SIG-M5 treated with dmso at 0.1 percent for 504 hours (cell line): ENCODE measurements at regions not wholly inside any gene's neighbourhood (a gene's known extent, or its start where the extent isn't known, plus 50 kb on each side); places are given as distances from the start of the nearest gene placed in this dataset.
"Not testable (repeated sequence)": the region's sequence is repeated elsewhere in the genome, so short reads cannot be mapped to it uniquely, and the experiment has no call there.

Source experiments
- DNase-seq: peaks from one replicate; lab custom pipeline; 2025; ENCODE audit not compliant: unreplicated experiment; lab: John Stamatoyannopoulos, UW

DNA sequence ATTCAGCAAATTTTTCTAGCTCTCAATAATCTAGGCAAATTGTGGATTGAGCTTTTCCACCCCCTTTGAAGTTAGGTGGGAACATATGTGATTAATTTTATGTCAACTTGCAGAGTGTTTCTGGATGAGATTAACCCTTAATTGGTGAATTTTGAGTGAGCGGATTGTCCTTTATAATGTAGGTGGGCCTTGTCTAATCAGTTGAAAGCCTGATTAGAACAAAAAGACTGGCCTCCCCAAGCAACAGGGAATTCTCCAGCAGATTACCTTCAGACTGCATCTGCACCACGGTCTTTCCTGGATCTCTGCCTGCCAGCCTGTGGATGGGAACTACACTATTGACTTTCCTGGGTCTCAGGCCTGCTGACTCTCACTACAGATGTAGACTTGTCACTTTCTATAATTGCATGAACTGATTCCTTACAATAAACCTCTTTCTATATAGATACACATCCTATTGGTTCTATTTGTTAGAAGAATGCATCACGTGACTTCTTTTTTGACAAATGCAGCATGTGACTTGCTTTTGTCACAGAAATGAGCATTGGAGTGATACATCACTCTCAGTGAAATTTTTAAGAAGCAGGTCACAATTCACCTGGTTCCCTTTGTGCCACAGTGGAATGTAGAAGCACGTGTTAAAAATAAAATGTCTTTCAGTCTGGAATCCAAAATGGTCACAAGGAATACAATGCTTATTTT, 1038.3 kb downstream of the CDH11 start:
- DNase-seq = no peak

DNA sequence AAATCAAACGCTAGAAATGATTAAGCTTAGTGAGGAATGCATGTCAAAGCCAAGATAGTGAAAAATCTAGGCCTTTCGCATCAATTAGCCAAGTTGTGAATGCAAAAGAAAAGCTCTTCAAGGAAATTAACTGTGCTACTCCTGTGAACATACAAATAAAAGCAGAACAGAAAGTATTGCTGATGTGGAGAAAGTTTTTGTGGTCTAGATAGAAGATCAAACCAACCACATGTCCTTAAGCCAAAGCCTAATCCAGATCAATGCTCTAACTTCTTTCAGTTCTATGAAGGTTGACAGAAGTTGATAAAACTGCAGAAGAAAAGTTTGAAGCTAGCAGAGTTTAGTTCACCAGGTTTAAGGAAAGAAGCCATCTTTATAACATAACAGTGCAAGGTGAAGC, 1044.6 kb downstream of the CDH11 start:
- DNase-seq = no peak

DNA sequence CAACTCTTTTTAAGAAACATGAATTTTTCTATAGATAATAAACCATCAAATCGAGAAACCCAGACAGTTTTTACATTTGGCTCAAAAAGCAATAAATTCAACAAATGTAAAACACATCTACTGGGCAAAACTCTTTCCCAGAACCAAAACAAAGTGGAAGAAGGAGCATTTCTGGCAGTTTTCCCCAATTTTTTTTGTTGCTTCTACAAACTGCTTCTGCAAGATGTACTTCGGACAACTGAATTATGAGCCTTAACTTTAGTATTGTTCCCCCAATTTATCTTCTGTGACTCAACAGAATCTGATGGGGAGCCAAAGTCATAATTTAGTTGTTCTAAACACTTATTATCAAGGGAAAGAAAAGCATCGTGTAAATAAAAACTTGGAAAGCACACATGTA, 1047.2 kb downstream of the CDH11 start:
- no peak for DNase-seq

DNA sequence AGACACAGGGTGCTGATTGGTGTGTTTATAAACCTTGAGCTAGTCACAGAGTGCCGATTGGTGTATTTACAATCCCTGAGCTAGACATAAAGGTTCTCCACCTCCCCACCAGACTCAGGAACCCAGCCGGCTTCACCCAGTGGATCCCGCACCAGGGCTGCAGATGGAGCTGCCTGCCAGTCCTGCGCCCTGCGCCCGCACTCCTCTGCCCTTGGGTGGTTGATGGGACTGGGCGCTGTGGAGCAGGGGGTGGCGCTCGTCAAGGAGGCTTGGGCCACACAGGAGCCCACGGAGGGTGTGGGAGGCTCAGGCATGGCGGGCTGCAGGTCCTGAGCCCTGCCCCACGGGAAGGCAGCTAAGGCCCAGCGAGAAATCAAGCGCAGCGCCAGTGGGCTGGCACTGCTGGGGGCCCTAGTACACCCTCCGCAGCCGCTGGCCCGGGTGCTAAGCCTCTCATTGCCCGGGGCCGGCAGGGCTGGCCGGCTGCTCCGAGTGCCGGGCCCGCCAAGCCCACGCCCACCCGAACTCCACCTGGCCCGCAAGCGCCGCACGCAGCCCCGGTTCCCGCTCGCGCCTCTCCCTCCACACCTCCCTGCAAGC, 1049.6 kb downstream of the CDH11 start:
- not testable (repeated sequence) for DNase-seq

DNA sequence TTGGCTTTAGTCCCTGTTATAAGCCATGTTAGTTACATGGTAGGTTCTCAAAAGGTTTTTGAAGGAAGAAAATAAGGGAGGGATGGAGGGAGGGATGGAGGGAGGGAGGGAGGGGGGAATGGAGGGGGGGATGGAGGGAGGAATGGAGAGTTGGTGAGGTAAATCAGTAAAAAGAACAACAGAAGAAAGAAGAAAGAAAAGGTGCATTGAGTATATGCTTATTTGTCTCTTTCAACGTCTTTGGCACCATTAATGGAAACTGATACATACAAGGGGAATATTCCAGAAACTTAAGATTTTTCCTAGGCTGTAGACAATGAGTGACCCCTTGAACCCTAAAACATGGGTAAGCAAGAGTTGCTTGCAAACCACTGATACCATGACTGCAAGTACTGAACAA, 1056.3 kb downstream of the CDH11 start:
- no peak for DNase-seq

DNA sequence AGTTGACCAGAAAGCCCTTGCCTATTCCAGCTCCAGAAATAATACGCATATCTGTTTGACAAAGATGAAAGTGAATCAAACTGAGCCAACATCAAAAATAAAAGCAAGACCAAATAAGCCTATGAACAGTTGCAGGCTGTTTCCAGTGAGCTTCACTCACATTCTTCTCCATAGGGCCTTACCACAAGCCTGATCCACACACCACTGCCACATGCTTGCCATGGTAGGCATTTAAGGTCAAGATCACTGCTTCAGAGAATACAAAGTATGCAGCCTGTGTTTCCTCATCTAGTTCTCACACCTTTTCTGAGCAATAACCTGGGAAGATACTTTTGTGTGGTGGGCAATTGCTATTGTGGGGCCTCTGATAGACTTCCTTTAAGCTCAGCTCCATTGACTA, 1060.2 kb downstream of the CDH11 start:
- DNase-seq = no peak

DNA sequence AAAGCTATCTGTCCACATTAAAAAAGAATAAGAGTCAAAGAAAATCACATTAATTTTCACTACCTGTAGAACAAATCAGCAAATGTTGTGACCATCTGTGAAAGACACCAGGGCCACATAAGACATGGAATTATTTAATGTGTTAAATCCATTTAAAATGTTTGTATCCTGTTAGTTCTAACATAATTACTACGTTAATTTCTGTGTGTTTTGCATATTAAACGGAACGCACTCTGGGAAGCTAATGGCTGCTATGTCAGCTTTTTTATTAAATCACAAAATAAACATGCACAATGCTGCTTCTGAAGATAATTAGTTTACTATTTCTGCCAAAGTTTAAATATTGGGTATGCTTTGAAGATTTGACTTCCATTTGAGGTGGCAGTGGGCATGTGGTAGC, 1061.2 kb downstream of the CDH11 start:
- DNase-seq = no peak

DNA sequence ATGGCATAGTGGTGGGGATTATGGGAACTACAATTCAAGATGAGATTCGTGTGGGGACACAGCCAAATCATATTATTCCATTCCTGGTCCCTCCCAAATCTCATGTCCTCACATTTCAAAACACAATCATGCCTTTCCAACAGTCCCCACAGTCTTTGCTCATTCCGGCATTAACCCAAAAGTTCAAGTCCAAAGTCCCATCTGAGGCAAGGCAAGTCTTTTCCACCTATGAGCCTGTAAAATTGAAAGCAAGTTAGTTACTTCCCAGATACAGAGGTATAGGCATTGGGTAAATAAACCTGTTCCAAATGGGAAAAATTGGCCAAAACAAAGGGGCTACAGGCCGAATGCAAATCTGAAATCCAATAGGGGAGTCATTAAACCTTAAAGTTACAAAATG, 1063.2 kb downstream of the CDH11 start:
- no peak for DNase-seq

DNA sequence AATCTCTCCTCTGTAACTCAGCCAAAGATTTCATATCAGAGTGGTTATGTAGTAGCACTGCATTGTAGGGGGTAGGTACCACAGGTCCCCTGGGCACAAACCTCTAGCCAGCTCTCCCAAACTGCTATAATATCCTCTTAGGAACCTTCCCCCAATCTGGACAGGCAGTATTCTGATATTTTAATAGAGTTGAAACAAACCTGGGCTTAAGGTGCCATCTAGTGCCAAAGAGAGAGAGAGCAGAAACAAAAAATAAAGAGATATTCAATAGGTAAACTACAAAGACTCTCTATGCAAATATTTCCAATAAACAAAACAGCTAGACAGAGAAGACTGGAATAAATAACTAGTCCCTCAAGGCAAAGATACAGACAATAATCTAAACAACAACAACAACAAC, 1070.0 kb downstream of the CDH11 start:
- DNase-seq = no peak

DNA sequence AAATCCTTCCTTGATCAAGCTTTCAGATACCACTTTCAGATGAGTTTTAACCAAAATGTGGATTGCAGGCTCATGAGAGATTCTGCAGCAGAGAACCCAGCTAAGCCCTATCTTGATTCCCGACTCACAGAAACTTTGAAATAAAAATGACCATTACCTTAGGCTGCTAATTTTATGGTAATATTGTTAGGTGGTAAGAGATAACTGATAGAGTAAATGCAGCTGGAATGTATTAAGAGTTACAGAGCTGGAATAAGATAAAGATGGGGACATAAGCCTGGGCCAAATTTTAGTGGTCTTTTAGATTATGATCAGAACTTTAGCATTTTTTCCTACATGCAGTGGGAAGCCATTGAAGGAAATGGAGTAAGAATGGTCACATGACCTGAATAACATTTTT, 1074.0 kb downstream of the CDH11 start:
- DNase-seq = no peak

DNA sequence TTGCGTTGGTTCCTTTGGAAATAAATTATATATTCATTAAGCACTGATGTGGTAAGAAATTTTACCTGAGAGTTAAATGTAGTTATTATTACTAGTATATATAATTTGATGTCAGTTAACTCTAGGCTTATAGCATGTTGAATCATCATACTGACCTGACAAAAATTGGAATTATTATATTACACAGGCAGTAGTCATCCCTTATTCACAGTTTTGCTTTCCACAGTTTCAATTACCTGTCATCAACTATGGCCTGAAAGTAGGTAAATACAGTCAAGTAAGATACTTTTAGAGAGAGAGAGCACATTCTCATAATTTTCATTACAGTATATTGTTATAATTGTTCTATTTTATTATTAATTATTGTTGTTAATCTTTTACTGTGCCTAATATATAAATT, 1074.7 kb downstream of the CDH11 start:
- no peak for DNase-seq

DNA sequence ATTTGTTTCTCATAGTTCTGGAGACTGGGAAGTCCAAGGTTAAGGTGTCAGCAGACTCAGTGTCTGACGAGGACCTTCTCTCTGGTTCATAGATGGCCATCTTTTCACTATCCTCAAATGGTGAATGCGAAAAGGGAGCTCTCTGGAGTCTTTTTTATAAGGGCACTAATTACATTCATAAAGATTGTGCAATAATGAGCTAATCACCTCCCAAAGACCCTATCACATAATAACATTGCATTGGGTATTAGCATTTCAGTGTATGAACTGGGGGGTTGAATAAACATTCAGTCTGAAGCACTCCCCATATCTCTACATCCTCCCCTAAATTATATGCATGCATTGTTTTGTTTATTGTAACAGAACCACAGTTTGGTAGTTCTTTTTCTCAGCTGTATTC, 1086.5 kb downstream of the CDH11 start:
- no peak for DNase-seq

DNA sequence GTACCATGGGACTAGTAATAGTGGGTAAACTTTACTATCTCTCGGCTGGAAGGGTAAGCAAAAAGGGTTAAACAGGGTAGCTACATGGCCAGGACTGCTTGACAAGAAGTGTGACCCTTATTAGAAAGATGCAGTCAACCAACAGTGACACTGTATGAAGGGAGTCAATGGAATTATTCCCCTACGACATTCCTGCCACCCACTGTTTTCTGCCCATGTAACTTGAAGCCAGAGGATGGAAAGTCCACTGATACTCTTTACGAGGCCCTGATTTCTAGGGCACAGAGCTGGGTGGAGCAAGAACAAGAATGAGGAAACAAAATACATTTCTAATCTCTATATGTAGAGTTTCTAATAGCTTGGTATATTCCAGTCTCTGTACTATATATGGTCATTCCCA, 1102.5 kb downstream of the CDH11 start:
- DNase-seq = no peak

DNA sequence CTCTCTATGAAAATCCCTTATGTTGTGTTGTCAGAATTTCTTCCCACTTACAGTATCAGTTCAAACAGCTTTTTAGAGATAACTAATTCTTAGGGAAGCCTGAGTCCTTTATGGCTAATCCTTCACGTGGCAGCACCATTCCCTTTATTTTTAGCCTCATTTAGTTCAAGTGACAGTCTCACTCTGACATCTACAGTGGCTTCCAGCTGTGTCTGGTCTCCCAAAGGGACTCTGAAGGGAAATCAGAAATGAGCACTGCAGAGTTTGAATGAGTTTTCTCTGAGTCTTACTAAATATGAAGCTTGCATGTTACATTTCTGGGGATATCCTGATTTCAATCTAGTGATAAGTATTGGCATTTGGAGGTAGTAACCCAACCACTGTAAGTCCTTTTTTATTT, 1104.1 kb downstream of the CDH11 start:
- no peak for DNase-seq

DNA sequence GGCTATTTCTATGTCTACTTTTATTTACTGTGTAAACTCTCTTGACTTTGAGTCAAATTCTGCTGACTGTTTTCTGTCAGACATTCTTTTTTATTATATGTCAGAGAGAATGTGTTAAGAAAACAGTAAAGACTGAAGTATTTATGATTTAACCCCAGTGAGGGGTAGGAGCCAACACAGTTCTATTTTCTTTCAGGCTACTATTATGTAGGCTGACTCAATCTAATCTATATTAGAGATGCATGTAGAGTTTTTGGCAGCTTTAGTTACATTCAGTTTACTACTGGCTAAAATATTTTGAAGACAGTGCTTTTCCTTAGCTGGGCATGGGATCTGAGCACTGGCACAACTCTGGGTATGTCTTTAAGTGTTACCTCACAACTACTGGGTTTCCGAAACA, 1108.0 kb downstream of the CDH11 start:
- no peak for DNase-seq

DNA sequence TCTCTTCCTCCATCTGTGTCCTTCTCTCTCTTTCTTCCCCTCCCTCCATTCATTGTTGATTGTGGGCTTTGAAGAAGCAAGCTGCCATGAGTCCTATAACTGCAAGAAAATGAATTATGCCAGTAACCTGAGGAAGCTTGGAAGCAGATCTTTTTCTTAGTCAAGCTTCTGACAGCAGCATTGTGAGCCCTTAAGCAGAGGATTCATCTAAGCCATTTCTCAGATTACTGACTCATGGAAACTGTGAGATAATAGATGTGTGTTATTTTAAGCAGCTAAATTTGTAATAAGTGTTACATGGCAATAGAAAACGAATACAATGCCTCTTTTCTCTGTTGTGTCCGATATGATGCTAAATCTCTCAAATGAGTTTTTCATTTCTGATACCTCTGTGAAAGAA, 1109.7 kb downstream of the CDH11 start:
- DNase-seq = no peak

DNA sequence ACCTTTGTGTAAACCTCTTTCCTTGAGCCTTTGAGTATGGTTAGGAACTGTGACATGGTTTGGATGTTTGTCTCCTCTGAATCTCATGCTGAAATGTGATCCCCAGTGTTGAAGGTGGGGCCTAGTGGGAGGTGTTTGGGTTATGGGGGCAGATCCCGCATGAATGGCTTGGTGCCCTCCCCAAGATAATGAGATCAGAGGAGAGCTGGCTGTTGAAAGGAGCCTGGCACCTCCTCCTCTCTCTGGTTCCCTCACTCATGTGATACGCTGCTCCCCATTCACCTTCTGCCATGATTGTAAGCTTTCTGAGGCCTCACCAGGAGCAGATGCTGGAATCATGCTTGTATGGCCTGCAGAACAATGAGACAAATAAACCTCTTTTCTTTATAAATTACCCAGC, 1110.2 kb downstream of the CDH11 start:
- DNase-seq = no peak

DNA sequence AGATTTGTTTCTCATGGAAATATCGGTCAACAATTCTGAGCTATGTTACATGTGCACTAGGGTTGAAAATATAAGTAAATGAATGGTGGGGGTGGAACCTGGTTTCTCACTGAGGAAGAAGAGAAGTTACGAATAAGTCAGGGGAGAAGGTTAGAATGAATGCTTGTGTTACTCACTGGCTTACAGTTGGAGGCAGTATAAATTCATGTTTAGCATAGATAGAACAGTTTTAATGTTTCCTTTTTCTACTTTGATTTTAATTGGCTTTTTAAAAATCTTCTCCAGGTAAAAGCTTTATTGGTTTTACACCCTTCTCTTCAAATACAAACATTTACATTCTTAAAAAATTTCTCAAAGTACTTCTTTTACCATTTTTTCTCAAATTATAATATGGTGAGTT, 1113.7 kb downstream of the CDH11 start:
- no peak for DNase-seq

DNA sequence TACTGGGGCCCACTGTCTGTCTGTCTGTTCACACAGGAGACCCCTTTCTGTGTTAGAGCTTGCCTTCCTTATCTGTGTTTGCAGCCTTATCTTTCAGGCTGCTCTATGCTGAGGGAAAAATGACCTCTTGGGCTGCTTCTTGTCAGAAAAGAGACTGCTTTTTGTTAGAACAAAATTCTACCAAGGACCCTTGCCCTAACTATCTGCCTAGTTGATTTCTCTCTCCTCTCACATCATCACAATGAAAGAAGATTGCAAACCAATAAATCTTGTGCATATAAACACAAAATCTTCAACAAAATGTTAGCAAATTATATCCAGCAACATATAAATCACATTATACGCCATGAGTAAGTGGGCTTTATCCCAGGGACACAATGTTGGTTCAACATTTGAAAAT, 1117.7 kb downstream of the CDH11 start:
- no peak for DNase-seq

DNA sequence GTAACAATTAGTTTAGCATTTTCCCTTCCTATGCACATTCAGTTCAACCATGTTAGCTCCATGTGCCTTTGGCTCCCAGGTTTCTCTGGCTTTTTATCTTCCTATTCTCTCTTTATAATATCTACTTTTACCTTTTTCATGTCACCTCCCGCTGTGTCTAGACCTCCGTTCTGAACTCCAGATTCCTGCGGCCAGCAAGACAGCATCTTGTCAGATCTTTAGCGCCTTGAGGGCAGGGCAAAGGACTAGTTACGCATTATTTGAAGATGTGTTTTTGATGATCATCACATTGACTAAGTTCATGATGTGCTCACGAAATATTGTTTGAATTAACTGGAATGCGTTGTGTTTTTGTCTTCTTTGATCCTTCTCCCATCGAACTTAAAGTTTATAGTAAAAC, 1126.8 kb downstream of the CDH11 start:
- no peak for DNase-seq

DNA sequence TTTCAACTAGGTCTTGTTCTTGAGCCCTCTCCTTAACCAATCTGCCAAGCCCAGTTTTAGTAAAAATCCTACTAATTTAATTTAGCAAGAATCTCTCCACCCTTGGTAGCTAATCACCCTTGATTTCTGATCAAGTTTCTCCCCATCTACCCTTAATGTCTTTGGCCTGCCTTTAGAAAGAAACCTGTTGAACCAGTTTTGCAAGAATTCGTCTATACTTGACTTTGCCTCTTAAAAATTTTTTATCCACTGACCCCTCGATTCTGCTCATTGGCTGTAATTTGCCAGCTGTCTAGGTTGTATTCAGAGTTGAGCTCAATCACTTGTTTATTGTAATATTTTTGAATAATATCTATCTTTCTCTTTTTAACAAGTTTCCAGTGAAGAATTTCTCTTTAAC, 1138.5 kb downstream of the CDH11 start:
- no peak for DNase-seq

DNA sequence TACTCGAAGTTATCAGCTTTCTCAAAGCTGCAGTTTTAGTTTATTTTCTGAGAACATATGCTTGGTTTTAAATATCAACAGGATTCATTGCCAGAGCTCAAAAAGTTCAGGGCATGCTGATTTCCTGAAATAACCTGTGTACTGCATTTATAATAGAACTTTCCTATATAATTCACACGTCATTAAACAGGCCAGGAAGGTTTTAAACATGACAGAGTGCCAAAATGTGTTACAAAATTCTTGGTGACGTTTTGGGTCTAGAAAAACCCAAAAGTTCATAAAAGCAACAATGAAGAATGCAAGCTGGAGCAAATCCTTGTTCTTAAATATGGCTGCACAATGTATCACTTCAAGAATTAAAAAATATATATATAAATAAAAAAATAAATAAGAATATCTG, 1139.1 kb downstream of the CDH11 start:
- no peak for DNase-seq

DNA sequence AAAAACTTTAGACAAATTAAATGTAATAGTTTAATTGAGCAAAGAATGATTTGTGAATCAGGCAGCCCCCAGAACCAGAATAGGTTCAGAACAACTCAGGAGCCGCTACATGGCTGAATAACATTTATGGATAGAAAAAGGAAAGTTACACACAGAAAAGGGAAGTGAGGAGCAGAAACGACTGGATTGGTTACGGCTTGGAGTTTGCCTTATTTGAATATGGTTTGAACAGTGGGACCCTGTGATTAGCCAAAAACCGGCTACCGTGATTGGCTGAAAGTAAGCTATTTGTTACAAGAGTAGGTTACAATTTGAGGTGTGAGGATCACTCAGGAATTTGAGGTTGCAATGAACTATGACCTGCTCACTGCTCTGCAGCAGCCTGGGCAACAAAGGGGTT, 1139.8 kb downstream of the CDH11 start:
- DNase-seq = no peak
